Glomerular visceral epithelial cell (primary cell): ENCODE measurements at regions not wholly inside any gene's neighbourhood (a gene's known extent, or its start where the extent isn't known, plus 50 kb on each side); places are given as distances from the start of the nearest gene placed in this dataset.
"Not testable (repeated sequence)": the region's sequence is repeated elsewhere in the genome, so short reads cannot be mapped to it uniquely, and the experiment has no call there.

ENCODE experiments used
- DNase-seq: peaks from one replicate; pipeline ENCODE4 v3.0.0-alpha.2; 2016; ENCODE audit errors: extremely low spot score

GRCh38 chr1:228611707-228612106 lies 123.6 kb upstream of the RHOU start:
- DNase-seq = not testable (repeated sequence)

- DNase-seq = not testable (repeated sequence)
Observed at GRCh38 chr1:228622002-228622716, 113.1 kb upstream of the RHOU start.

- not testable (repeated sequence) for DNase-seq
Observed at GRCh38 chr1:228626481-228626880, 108.8 kb upstream of the RHOU start.

- DNase-seq = not testable (repeated sequence)
Observed at GRCh38 chr1:228632858-228633257, 102.4 kb upstream of the RHOU start.

- DNase-seq = not testable (repeated sequence)
Observed at GRCh38 chr1:228635304-228635703, 100.0 kb upstream of the RHOU start.

GRCh38 chr1:228637529-228637928 lies 97.8 kb upstream of the RHOU start:
- DNase-seq = not testable (repeated sequence)

- peak; percentile 41 for DNase-seq
Observed at GRCh38 chr1:228646717-228647522, 88.4 kb upstream of the RHOU start.

GRCh38 chr1:228647523-228648444 lies 87.5 kb upstream of the RHOU start:
- DNase-seq = peak; percentile 47

- DNase-seq = no peak
Observed at GRCh38 chr1:228648647-228649383, 86.5 kb upstream of the RHOU start.

- DNase-seq = no peak
Observed at GRCh38 chr1:228650141-228650540, 85.1 kb upstream of the RHOU start.

GRCh38 chr1:228650946-228651345 lies 84.3 kb upstream of the RHOU start:
- no peak for DNase-seq

- no peak for DNase-seq
Observed at GRCh38 chr1:228652116-228652515, 83.2 kb upstream of the RHOU start.

- DNase-seq = not testable (repeated sequence)
Observed at GRCh38 chr1:228653057-228653456, 82.2 kb upstream of the RHOU start.

- DNase-seq = no peak
Observed at GRCh38 chr1:228653748-228654147, 81.5 kb upstream of the RHOU start.

GRCh38 chr1:228655796-228656394 lies 79.4 kb upstream of the RHOU start:
- no peak for DNase-seq

- not testable (repeated sequence) for DNase-seq
Observed at GRCh38 chr1:228662007-228662689, 73.1 kb upstream of the RHOU start.

- peak; percentile 64 for DNase-seq
Observed at GRCh38 chr1:228664399-228664914, 70.8 kb upstream of the RHOU start.

GRCh38 chr1:228666686-228667623 lies 68.3 kb upstream of the RHOU start:
- DNase-seq = no peak
